HK-2 (cell line): ENCODE measurements at regions not wholly inside any gene's neighbourhood (a gene's known extent, or its start where the extent isn't known, plus 50 kb on each side); places are given as distances from the start of the nearest gene placed in this dataset.
A peak's percentile ranks its signal among the peaks of the same experiment; 100 is the strongest.
"Not testable (repeated sequence)": the region's sequence is repeated elsewhere in the genome, so short reads cannot be mapped to it uniquely, and the experiment has no call there.

ENCODE experiments used
- DNase-seq: peaks from one replicate; pipeline ENCODE4 v3.0.0-alpha.2; 2018; ENCODE audit not compliant: unreplicated experiment

DNA sequence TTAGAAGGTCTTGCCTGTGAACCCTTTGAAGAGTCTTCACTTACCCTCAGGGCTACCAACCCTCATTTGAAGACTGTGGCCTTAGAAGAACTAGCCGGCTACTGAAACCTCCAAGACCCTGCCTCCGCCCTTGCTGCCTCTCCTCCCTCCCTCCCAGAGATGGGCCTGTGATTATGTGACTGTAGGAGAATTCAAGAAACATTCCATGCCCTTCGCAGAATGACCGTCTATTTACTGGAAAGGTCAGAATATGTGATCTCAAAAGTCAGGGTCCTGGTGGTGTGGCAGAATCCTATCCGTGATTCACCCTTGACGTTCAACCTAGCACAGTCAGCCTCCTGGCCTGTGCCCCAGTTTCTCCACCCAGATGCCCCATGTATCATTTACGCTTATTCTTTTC, 109.6 kb downstream of the CTNND1 start:
- no peak for DNase-seq

DNA sequence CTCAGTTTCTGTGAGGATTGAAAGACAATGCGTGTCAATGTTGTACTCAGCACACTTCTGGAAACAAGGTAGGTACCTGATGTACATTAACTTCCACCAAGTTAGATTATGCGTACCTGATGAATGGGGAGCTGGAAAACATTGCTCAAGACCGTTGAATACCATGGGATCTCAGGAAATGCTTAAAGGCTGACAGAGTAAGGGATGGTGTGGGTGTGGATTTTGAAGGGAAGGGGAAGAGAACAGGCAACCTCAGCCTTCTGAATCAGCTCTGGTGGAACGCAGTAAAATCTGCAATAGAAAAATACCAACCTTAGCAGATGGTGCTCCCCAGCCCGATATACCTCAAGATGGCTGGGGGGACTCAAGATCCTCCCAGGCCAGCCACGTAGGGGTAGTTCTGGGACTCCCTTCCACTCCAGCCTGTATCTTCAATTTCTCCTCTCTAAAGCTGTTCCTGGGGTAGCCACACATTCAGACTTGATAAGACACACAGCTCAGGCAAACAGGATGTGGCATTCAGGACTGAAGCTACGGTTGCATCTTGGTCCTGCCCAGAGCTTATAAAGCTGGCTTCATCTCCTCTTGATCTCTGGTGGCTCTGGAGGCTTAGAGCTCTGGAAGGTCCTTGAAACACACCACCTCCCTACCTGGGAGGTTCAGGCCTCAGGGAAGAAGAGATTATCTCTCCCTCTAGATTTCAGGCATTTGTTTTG, 111.8 kb downstream of the CTNND1 start:
- no peak for DNase-seq

DNA sequence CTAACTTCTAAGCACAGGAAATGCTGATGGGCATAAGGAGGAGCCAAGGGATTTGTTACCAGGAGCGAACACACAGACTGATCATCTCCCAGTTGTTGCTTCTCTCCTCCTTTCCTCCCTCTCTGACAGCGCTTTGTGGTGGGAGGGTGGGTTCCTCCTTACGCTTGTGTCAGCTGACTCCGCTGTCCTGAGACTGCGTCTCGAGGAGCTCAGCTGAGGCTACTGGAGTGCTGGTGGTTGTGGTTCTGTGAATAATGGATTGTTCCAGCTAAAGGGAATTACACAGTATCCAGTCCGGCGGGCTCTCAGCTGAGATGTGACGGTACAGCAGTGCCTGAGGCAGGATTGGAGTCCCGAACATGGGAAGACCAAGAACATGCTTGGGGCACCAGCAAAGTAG, 113.4 kb downstream of the CTNND1 start:
- DNase-seq = no peak

DNA sequence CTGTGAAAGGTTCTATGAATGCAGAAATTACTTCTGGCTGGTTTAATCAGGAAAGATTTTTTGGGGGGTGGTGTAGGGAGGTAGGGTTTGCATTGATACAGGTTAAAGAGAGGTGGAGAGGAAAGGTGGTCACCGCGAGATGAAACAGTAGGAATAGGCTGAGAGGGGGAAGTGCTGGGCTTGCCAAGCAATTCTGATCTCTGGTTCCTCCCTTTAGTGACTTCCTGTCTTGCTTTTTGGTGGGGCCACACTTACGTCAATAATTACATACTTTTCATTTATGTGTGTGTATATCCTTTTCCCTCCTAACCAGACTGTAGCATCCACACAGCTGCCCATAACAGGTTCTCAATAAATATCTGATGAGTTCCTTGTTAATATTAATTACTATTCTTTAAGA, 120.0 kb downstream of the CTNND1 start:
- DNase-seq = no peak

- no peak for DNase-seq
Observed at GRCh38 chr11:57883630-57884029, 122.0 kb downstream of the CTNND1 start.

- no peak for DNase-seq
Observed at GRCh38 chr11:57885298-57886050, 123.9 kb downstream of the CTNND1 start.

DNA sequence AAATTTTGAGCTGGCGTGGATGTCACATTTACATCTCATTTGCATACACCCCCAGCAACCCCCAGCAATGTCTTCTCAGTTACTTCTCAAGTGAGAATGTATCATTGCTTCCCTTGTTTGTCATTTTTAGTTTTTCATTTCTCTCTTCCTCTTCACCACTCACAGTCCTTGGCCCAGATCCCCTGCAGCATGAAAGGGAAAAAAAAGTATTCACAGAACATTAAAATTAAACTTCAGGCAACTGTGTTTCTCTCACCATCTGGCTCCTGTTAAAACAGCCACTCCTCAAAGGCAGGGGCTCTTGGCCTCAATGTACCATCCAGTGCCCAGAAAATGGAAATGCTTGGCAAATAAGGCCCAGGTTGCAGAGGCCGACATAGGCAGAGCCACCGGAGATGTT, 126.8 kb downstream of the CTNND1 start:
- no peak for DNase-seq

DNA sequence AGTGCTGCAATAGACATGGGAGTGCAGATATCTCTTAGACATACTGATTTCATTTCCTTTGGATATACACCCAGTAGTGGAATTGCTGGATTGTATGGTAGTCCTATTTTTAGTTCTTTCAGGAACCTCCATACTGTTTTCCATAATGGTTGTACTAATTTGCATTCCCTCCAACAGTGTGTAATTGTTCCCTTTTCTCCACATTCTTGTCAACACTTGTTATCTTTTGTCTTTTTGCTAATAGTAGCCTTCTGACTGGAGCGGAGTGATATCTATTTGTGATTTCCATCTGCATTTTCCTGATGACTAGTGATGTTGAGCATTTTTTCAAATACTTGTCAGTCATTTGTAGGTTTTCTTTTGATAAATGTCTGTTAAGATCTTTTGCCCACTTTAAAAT, 128.9 kb downstream of the CTNND1 start:
- no peak for DNase-seq

GRCh38 chr11:57893200-57893599, 130.5 kb upstream of the OR9Q1 start:
- not testable (repeated sequence) for DNase-seq

DNA sequence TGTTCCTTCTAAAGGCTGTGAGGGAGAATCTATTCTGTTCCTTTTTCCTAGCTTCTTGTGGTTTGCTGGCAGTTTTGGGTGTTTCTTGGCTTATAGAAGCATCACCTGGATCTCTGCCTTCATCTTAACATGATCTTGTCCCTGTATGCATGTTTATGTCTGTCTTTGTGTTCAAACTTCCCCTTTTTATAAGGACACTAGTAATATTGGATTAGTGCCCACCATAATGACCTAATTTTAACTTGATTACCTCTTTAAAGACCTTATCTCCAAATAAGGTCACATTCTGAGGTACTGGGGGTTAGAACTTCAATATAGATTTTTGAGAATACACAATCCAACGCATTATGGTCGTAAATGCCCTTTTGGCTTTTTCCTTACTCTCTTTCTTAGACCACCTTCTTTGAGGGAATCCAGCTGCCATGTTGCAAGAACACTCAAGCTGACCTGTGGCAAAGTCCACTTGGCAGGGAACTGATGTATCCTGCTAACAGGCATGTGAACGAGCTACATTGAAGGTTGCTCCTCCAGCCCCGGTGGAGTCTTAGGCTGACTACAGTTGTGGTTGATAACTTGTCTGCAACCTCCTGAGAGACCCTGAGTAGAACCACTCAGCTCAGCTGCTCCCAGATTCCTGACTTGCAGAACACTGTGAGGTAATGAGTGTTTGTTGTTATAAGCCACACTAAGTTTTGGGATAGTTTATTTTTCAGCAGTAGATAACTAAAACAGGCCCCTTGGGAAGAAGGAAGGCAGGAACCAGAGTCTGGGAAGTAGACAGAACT, 127.1 kb upstream of the OR9Q1 start:
- no peak for DNase-seq

GRCh38 chr11:57899378-57899777, 124.3 kb upstream of the OR9Q1 start:
- no peak for DNase-seq

GRCh38 chr11:57900320-57900719, 123.4 kb upstream of the OR9Q1 start:
- no peak for DNase-seq

GRCh38 chr11:57901278-57901677, 122.4 kb upstream of the OR9Q1 start:
- no peak for DNase-seq

DNA sequence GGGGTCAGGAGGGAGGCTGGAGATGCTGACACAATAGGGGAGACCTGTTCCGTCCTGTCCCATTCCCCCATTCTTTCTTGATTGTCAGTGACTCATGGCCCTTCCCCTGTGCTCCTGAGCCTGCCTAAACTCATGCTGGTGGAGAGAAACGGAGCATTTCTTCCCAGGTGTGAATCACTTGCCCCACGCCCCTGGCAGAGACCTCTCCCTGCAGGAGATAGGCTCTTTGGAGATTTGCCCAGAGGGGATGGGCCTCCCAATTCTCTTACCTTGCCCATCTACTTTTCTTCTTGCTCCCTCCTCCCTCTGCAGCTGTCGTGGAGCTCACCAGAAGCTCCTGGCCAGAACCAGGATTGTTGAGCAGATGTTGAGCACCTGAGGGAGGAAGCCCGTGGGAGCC, 121.9 kb upstream of the OR9Q1 start:
- no peak for DNase-seq

- no peak for DNase-seq
Observed at GRCh38 chr11:57903011-57903410, 120.7 kb upstream of the OR9Q1 start.

DNA sequence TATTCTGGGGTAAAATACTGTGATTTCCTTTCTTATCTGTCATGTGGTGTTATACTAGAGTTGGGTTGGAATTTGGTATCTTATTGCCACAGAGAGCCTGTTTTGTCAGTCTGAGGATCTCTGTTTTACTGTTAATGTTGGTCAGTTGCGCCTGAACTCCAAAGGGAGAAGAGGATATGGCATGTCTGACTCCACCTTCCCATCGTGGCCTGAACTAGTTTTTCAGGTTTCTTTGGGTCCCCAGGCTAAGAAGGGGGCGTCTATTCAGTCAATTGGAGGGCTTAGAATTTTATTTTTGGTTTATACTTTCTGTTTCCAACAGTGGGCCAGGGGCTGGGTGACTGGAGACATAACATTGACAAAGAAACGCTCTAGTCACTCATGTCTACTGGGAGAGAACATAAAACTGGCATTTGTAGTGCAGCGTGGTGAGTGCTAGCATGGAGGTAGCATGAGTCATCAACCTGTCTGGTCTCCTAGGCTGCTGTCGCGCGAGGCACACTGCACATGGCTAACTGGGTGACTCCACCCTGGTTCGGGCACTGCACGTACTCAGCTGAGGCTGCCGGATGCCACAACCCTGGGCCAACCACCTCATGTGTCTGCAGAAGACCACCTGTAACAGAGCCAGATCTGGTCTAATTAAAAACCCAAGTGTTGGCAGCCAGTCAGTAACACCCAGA, 120.1 kb upstream of the OR9Q1 start:
- DNase-seq = peak; percentile 64

DNA sequence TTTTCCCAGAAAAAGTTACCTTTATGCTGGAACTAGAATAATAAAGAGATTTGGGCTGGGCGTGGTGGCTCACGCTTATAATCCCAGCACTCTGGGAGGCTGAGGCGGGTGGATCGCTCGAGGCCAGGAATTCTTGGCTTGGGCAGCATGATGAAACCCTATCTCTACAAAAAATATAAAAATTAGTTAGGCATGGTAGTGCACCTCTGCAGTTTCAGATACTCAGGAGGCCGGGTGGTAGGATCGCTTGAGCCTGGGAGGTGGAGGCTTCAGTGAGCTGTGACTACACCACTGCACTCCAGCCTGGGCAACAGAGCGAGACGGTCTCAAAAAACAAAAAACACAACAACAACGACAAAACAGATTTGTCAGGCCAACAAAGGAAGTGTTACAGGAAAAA, 119.3 kb upstream of the OR9Q1 start:
- DNase-seq = no peak

DNA sequence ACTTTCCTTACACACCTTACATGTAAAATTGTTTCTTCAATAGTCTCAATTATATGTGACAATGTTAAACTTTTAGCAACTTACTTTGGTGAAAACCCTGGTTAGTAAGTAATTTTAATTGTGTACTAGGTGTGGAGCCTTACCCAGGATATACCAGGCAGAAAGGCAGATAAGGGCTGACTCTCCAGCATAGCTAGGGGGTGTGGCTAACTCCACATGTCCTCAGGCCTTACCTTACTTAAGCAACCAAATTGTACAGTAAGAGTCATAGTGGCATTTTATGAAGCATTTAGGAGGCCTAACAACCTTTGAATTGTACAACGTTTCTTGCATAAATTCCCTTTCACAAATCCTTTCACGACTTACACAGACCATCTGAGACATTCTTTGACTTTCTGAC, 118.2 kb upstream of the OR9Q1 start:
- no peak for DNase-seq

DNA sequence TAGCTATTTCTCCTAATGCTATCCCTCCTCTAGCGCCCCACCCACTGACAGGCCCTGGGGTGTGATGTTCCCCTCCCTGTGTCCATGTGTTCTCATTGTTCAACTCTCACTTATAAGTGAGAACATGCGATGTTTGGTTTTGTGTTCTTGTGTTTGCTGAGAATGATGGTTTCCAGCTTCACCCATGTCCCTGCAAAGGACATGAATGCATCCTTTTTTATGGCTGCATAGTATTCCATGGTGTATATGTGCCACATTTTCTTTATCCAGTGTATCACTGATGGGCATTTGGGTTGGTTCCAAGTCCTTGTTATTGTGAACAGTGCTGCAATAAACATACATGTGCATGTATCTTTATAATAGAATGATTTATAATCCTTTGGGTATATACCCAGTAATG, 115.3 kb upstream of the OR9Q1 start:
- not testable (repeated sequence) for DNase-seq

- not testable (repeated sequence) for DNase-seq
Observed at GRCh38 chr11:57911522-57911921, 112.2 kb upstream of the OR9Q1 start.

DNA sequence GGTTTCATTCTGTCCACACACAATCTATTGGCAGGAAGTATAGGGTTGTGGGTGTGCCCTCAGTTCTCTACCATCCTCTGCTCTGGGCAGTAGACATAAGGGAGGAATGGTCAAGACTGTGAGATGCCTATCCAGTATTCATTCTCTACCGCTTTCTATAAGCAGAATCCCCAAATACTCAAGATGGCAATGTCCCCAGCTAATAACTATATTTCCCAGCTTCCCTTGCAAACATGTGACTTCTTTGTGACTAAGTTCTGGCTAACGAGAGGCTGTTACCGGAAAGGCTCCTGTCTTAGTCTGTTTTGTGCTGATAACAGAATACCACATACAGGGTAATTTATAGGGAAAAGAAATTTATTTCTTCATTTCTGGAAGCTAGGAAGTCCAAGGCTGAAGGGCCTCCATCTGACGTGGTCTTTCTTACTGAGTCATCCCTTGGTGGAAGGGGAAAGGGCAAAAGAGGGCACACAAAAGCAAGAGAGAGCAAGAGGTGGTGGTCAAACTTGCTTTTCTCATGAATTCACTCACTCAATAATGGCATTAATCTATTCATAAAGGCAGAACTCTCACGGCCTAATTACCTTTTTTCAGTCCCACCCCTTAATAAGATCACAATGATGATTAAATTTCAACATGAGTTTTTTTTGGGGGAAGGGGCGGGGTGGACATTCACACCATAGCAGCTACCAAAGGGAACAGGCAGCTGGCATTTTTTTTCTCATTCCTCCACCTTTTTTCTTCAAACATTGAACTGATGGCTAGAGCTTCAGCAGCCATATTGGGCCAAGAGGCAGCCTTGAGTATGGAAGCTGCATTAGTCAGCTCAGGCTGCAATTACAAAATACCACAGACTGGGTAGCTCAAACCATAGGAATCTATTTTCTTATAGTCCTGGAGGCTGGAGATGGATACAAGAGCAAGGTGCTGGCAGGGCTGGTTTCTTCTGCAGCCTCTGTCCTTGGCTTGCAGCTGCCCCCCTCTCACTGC, 109.7 kb upstream of the OR9Q1 start:
- no peak for DNase-seq
